22Rv1 (cell line): ENCODE measurements at regions not wholly inside any gene's neighbourhood (a gene's known extent, or its start where the extent isn't known, plus 50 kb on each side); places are given as distances from the start of the nearest gene placed in this dataset.

Experiments used
- H3K27ac ChIP-seq: fragments of 450-650 bp; 2 replicates; pipeline ENCODE4 v1.5.1; 2017
- ZFX ChIP-seq: fragments of 450-650 bp; IDR thresholded peaks from 2 replicates; pipeline ENCODE4 v1.6.1; 2017; ENCODE audit warnings: antibody characterized with exemption, borderline replicate concordance
- TF ChIP-seq, protein P1 (sequence below): fragments of 450-650 bp; IDR thresholded peaks from 2 replicates; pipeline ENCODE4 v1.5.1; 2017; ENCODE audit warnings: mild to moderate bottlenecking

DNA sequence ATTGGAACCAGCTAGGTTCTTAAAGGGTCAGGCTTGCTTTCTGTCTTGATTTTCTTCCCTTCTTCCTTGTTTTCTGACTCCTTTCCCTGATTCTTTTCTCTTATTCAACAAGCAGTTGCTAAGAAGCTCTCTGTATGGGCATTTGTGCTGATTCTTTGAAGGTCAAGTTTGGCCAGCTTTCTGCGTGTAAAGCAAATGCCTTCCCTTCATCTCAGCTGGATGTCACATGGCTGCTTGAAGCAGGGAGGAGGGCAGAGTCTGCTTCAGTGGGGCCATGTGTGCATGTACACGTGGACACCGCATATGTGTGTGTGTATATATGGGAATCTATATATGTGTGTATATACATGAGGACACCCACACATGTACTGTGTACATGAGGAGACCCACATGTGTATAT, 139.9 kb upstream of the ATP6AP2 start:
- H3K27ac ChIP-seq, result no peak overlapping the region
- TF ChIP-seq ZFX, result no peak
- TF ChIP-seq, protein P1, sequence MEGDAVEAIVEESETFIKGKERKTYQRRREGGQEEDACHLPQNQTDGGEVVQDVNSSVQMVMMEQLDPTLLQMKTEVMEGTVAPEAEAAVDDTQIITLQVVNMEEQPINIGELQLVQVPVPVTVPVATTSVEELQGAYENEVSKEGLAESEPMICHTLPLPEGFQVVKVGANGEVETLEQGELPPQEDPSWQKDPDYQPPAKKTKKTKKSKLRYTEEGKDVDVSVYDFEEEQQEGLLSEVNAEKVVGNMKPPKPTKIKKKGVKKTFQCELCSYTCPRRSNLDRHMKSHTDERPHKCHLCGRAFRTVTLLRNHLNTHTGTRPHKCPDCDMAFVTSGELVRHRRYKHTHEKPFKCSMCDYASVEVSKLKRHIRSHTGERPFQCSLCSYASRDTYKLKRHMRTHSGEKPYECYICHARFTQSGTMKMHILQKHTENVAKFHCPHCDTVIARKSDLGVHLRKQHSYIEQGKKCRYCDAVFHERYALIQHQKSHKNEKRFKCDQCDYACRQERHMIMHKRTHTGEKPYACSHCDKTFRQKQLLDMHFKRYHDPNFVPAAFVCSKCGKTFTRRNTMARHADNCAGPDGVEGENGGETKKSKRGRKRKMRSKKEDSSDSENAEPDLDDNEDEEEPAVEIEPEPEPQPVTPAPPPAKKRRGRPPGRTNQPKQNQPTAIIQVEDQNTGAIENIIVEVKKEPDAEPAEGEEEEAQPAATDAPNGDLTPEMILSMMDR, result no peak

DNA sequence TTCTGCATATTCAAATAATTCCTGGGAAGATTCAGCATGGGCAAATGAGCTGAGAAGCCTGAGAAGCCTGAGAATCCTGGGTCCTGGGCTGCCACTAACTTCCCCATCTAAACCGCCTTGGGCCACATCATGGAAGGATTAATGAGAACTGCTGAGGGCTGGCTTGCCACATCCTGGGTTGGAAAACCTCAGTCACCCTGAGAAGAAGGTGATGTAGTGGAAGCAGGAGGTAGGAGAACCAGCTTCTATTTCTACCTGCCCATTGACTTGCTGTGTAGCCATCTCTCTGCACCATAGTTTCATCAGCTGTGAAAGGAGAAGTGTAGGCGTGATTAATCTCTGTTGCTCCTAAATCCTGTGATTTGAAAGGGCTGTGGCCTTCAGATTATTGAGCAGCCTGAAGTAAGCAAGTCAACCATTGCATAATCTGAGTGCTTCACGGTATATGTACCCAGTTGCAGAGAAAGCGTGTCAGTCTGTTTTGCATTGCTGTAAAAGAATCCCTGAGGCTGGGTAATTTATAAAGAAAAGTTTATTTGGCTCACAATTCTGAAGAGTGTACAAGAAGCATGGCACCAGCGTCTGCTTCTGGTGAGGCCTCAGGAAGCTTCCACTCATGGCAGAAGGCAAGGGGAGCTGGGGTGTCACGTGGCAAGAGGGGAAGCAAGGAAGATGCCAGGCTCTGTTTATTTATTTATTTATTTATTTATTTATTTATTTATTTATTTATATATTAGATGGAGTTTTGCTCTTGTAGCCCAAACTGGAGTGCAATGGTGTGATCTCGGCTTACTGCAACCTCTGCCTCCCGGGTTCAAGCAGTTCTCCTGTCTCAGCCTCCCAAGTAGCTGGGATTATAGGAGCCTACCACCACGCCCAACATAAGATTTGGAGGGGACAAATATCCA, 140.9 kb upstream of the ATP6AP2 start:
- no peak for TF ChIP-seq ZFX
- TF ChIP-seq, protein P1, result no peak
- no peak overlapping the region for H3K27ac ChIP-seq

DNA sequence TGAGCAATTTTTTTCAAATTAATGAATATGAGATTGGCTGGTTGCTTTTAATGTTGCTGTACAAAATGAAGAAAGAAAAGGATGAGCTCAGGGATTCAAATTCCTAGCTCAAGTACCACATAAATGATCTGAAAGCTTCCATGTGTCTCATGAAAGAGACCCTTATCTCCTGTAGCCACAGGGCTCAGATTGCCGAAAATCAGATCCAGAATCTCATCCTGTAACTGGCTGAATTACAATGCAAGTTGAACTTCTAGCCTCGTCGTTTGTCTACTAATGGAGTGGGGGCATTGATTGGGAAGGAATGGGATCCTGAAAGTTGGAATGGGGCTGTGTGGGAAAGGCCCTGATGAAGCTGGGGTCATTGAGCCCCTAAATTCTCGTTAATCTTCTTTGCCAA, 143.4 kb upstream of the ATP6AP2 start:
- H3K27ac ChIP-seq, result no peak overlapping the region
- TF ChIP-seq ZFX, result no peak
- TF ChIP-seq, protein P1, result no peak

DNA sequence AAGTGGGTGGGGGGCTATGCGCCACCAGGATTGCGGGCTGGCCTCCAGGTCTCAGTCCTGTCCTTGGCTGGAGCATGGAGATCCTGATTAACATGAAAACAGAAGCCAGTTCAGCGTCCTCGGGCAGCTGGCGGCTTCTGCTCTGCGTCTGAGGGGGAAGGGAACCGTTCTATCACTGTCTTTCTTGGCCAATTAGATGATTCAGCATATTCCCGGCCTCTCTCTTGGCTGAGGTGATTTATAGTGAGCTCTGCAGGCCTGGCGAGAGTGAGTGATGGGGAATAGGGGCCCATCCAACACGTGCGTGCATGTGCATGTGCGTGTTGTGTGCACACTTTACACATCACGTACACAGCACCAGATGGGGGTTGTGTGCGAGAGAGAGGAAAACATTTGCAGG, 145.8 kb upstream of the ATP6AP2 start:
- no peak for TF ChIP-seq ZFX
- TF ChIP-seq, protein P1, result no peak
- no peak overlapping the region for H3K27ac ChIP-seq

DNA sequence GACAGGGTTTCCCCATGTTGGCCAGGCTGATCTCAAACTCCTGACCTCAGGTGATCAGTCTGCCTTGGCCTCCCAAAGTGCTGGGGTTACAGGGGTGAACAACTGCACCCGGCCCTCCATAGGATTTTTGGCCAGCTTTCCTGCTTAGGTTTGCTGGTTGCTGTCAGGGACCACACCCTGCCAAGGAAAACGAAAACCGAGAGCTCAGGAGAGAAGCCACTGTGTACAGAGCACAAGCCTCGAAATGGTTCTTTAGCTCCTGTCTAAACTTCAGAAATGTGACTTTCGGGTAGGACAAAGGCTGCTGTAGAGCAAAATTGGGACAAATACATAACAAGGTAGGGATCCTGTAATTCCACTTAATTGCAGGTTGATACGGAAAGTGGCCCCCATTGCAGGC, 146.3 kb upstream of the ATP6AP2 start:
- H3K27ac ChIP-seq, result no peak overlapping the region
- no peak for TF ChIP-seq ZFX
- TF ChIP-seq, protein P1, result no peak

DNA sequence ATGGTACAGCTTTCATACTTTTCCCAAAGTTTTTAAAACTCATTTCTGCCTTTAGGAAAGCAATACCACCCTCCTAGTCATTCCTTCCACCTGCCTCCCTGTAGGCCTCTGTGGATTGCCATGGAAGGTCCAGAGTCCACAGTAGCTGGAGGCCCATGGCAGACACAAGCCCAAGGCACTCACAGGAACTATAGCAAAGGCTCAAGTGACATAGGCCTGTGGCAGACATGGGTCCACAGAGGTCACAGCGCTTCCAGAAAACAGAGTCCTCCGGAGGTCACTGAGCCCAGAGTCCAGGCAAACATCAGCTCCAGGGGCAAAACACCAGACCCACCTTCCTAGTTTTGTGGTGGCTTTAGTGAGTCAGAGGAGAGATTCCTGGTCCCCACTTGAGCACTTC, 147.6 kb upstream of the ATP6AP2 start:
- H3K27ac ChIP-seq, result no peak overlapping the region
- no peak for TF ChIP-seq ZFX
- TF ChIP-seq, protein P1, result no peak

DNA sequence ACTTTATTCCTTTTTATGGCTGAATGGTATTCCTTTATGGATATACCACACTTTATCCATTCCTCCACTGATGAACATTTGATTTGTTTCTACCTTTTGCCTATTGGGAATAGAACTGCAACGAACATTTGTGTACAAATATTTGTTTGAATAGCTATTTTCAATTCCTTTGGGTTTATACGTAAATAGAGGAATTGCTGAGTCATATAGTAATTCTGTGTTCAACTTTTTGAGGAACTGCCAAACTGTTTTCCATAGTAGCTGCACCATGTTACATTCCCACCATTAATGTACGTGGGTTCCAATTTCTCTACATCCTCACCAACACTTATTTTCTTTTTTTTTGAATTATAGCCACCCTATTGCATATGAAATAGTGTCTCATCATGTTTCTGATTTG, 156.5 kb upstream of the ATP6AP2 start:
- TF ChIP-seq, protein P1, result no peak
- TF ChIP-seq ZFX, result no peak

More for the DNA sequence above, 156.5 kb upstream of the ATP6AP2 start:
- H3K27ac ChIP-seq, result no peak overlapping the region
